GM23338 (cell line): ENCODE measurements at regions not wholly inside any gene's neighbourhood (a gene's known extent, or its start where the extent isn't known, plus 50 kb on each side); places are given as distances from the start of the nearest gene placed in this dataset.

Source experiments
- ATAC-seq: fragments of 200-7000 bp; cut with Tn5 transposase; 3 replicates; pipeline ENCODE4 v1.9.1; 2020
- DNase-seq: peaks from one replicate; pipeline ENCODE4 v3.0.0-alpha.2; 2015; ENCODE audit warnings: low spot score
- H2AFZ ChIP-seq: fragments of 200-600 bp; sonication (generic); 2 replicates; pipeline ENCODE4 v1.8.0; 2016; ENCODE audit warnings: antibody characterized with exemption, mild to moderate bottlenecking, moderate library complexity
- H3F3A ChIP-seq: fragments of 200-600 bp; sonication (generic); replicated peaks from 2 replicates; pipeline ENCODE4 v1.8.0; 2017; ENCODE audit warnings: antibody characterized with exemption, mixed run types, low read depth
- H3K27ac ChIP-seq: fragments of 200-600 bp; sonication (generic); 2 replicates; pipeline ENCODE4 v1.6.1; 2016; ENCODE audit warnings: low read depth
- H3K27me3 ChIP-seq: fragments of 200-600 bp; sonication (generic); 2 replicates; pipeline ENCODE4 v1.8.0; 2016; ENCODE audit warnings: mild to moderate bottlenecking, mixed run types, moderate library complexity; ENCODE audit not compliant: insufficient read depth
- H3K36me3 ChIP-seq: fragments of 200-600 bp; sonication (generic); 2 replicates; pipeline ENCODE4 v1.8.0; 2016; ENCODE audit warnings: mild to moderate bottlenecking; ENCODE audit not compliant: insufficient read depth
- H3K4me1 ChIP-seq: fragments of 200-600 bp; sonication (generic); 2 replicates; pipeline ENCODE4 v1.8.0; 2016; ENCODE audit warnings: mild to moderate bottlenecking, moderate library complexity; ENCODE audit not compliant: insufficient read depth
- H3K4me2 ChIP-seq: fragments of 200-600 bp; sonication (generic); 2 replicates; pipeline ENCODE4 v1.7.1; 2017; ENCODE audit warnings: mixed run types
- H3K4me3 ChIP-seq: fragments of 200-600 bp; sonication (generic); 2 replicates; pipeline ENCODE4 v1.6.1; 2016; ENCODE audit warnings: mixed run types
- H3K79me2 ChIP-seq: fragments of 200-600 bp; sonication (generic); replicated peaks from 2 replicates; pipeline ENCODE4 v1.8.0; 2017; ENCODE audit warnings: mild to moderate bottlenecking; ENCODE audit not compliant: insufficient read depth
- H3K9me2 ChIP-seq: fragments of 200-600 bp; sonication (generic); 2 replicates; pipeline ENCODE4 v1.8.0; 2017; ENCODE audit not compliant: insufficient read depth
- H4K20me1 ChIP-seq: fragments of 200-600 bp; sonication (generic); replicated peaks from 2 replicates; pipeline ENCODE4 v1.8.0; 2017; ENCODE audit warnings: mild to moderate bottlenecking; ENCODE audit not compliant: insufficient read depth
- H3K27ac Mint-ChIP-seq: 2 replicates; pipeline ENCODE4 v1.8.0; 2020; ENCODE audit warnings: inconsistent platforms, mild to moderate bottlenecking, moderate library complexity, mixed read lengths
- H3K27me3 Mint-ChIP-seq: 3 replicates; pipeline ENCODE4 v1.8.0; 2022; ENCODE audit warnings: low read depth, mild to moderate bottlenecking, moderate library complexity, mixed read lengths, inconsistent platforms; ENCODE audit not compliant: insufficient read depth, poor library complexity
- H3K36me3 Mint-ChIP-seq: 3 replicates; pipeline ENCODE4 v1.8.0; 2021; ENCODE audit warnings: low read depth, mild to moderate bottlenecking, inconsistent platforms, moderate library complexity, mixed read lengths
- H3K4me1 Mint-ChIP-seq: 3 replicates; pipeline ENCODE4 v1.8.0; 2020; ENCODE audit warnings: mild to moderate bottlenecking, inconsistent platforms, mixed read lengths
- H3K4me3 Mint-ChIP-seq: 3 replicates; pipeline ENCODE4 v1.8.0; 2021; ENCODE audit warnings: moderate library complexity, mild to moderate bottlenecking, inconsistent platforms, mixed read lengths
- H3K9me3 Mint-ChIP-seq: 3 replicates; pipeline ENCODE4 v1.8.0; 2020; ENCODE audit warnings: moderate library complexity, mild to moderate bottlenecking, inconsistent platforms, mixed read lengths
- CREB1 ChIP-seq: fragments of 250-450 bp; sonication (Bioruptor Pico); IDR thresholded peaks from 2 replicates; pipeline ENCODE4 v1.5.0; 2020; ENCODE audit warnings: low read depth, mild to moderate bottlenecking, moderate library complexity
- CTCF ChIP-seq, 2 experiments: fragments of 200-600 bp in 1 of 2; sonication (generic) in 1 of 2; conservative IDR thresholded peaks; 2 replicates each; pipeline versions ENCODE4 v1.5.1 to v1.6.1; 2016 to 2017; ENCODE audit warnings: antibody characterized with exemption in 2 of 2, low read depth in 2 of 2, mild to moderate bottlenecking in 2 of 2, moderate library complexity in 1 of 2
- EZH2 ChIP-seq: fragments of 200-600 bp; sonication (generic); IDR thresholded peaks from one replicate; pipeline ENCODE4 v1.8.0; 2017; ENCODE audit warnings: antibody characterized with exemption, mild to moderate bottlenecking, low read depth; ENCODE audit not compliant: unreplicated experiment
- EZH2phosphoT487 ChIP-seq: fragments of 200-600 bp; sonication (generic); IDR thresholded peaks from one replicate; pipeline ENCODE4 v1.8.1; 2018; ENCODE audit warnings: antibody characterized with exemption; ENCODE audit not compliant: unreplicated experiment
- JUNB ChIP-seq: IDR thresholded peaks from one replicate; pipeline ENCODE4 v1.6.1; 2016; ENCODE audit warnings: antibody characterized with exemption; ENCODE audit not compliant: unreplicated experiment
- NANOG ChIP-seq: IDR thresholded peaks from 2 replicates; pipeline ENCODE4 v1.6.1; 2016; ENCODE audit warnings: antibody characterized with exemption, borderline replicate concordance
- POLR2AphosphoS5 ChIP-seq: IDR thresholded peaks from 2 replicates; pipeline ENCODE4 v1.6.1; 2016; ENCODE audit warnings: antibody characterized with exemption, low read depth
- REST ChIP-seq: IDR thresholded peaks from one replicate; pipeline ENCODE4 v1.6.1; 2018; ENCODE audit warnings: antibody characterized with exemption; ENCODE audit not compliant: unreplicated experiment
- STAT1 ChIP-seq: IDR thresholded peaks from one replicate; pipeline ENCODE4 v1.6.1; 2016; ENCODE audit warnings: antibody characterized with exemption; ENCODE audit not compliant: unreplicated experiment
- ZNF114 ChIP-seq: fragments of 250-450 bp; sonication (Bioruptor Pico); IDR thresholded peaks from 2 replicates; pipeline ENCODE4 v1.5.0; 2020; ENCODE audit warnings: mild to moderate bottlenecking, moderate library complexity
- ZNF331 ChIP-seq: fragments of 250-450 bp; sonication (Bioruptor Pico); IDR thresholded peaks from 2 replicates; pipeline ENCODE4 v1.5.0; 2020; ENCODE audit warnings: low read depth, mild to moderate bottlenecking, moderate library complexity
- ZNF462 ChIP-seq: fragments of 250-450 bp; sonication (Bioruptor Pico); IDR thresholded peaks from 2 replicates; pipeline ENCODE4 v1.5.0; 2020; ENCODE audit warnings: mild to moderate bottlenecking, moderate library complexity

GRCh38 chr15:47968593-47968992 is 152.2 kb upstream of the SLC24A5 start:
- DNase-seq (no peak), ATAC-seq (no peak; the same call in 2 of the 3 replicates)
- TF ChIP-seq ZNF114 (CRISPR knock-in tag) (no peak), JUNB (no peak), ZNF462 (CRISPR knock-in tag) (no peak), CTCF (conservative IDR thresholded peaks at IDR 0.05; ENCODE audit: low read depth in 2 of 2) (no peak), POLR2AphosphoS5 (no peak), CREB1 (CRISPR knock-in tag) (no peak), NANOG (no peak), REST (no peak), ZNF331 (no peak), EZH2phosphoT487 (no peak), EZH2 (no peak), STAT1 (no peak)
- H3K4me1 Mint-ChIP-seq: peaks cover 21% of the 10 kb centered on the region
- no peaks in the 10 kb centered on the region for H3K79me2 ChIP-seq
- H3K4me3 ChIP-seq: no peak overlapping the region
- H4K20me1 ChIP-seq: no peaks in the 10 kb centered on the region
- H3K4me1 ChIP-seq: peaks cover 9% of the 10 kb centered on the region; the same call in 1 of the 2 replicates
- no peak overlapping the region for H3K4me2 ChIP-seq
- no peaks in the 10 kb centered on the region for H3K36me3 ChIP-seq
- no peaks in the 10 kb centered on the region for H3K27me3 ChIP-seq
- no peaks in the 10 kb centered on the region for H3K36me3 Mint-ChIP-seq
- peaks cover 9% of the 10 kb centered on the region; the same call in 1 of the 2 replicates for H3K9me2 ChIP-seq
- H3F3A ChIP-seq: no peaks in the 10 kb centered on the region
- no peak overlapping the region for H2AFZ ChIP-seq
- no peak overlapping the region for H3K27ac Mint-ChIP-seq
- no peaks in the 10 kb centered on the region for H3K27me3 Mint-ChIP-seq
- H3K9me3 Mint-ChIP-seq: no peaks in the 10 kb centered on the region
- no peak overlapping the region for H3K27ac ChIP-seq
- no peak overlapping the region for H3K4me3 Mint-ChIP-seq
